Neural cell (in vitro differentiated cells): ENCODE measurements at regions not wholly inside any gene's neighbourhood (a gene's known extent, or its start where the extent isn't known, plus 50 kb on each side); places are given as distances from the start of the nearest gene placed in this dataset.

ENCODE experiments used
- H2AFZ ChIP-seq: fragments of 200-600, 300-800 bp; sonication (generic), shearing (Covaris generic); 2 replicates; pipeline ENCODE4 v1.6.0; 2014; ENCODE audit warnings: low read depth, mild to moderate bottlenecking, antibody characterized with exemption, low read length, moderate library complexity
- H3F3A ChIP-seq: fragments of 200-600 bp; shearing (Covaris generic); 2 replicates; pipeline ENCODE4 v1.6.1; 2016; ENCODE audit warnings: mild to moderate bottlenecking, moderate library complexity, mixed read lengths, antibody characterized with exemption, low read length; ENCODE audit not compliant: insufficient read depth, poor library complexity, severe bottlenecking
- H3K27ac ChIP-seq: fragments of 200-600, 300-800 bp; sonication (generic), shearing (Covaris generic); 2 replicates; pipeline ENCODE4 v1.5.1; 2014; ENCODE audit warnings: mild to moderate bottlenecking, low read length, moderate library complexity
- H3K27me3 ChIP-seq: fragments of 300-800, 200-600 bp; sonication (generic), shearing (Covaris generic); 2 replicates; pipeline ENCODE4 v1.6.0; 2014; ENCODE audit warnings: mild to moderate bottlenecking, low read depth, low read length, moderate library complexity; ENCODE audit not compliant: insufficient read depth
- H3K36me3 ChIP-seq: fragments of 300-800, 200-600 bp; sonication (generic), shearing (Covaris generic); 2 replicates; pipeline ENCODE4 v1.5.1; 2014; ENCODE audit warnings: mild to moderate bottlenecking, antibody characterized with exemption, low read length, moderate library complexity; ENCODE audit not compliant: insufficient read depth
- H3K4me2 ChIP-seq: fragments of 300-800, 200-600 bp; sonication (generic), shearing (Covaris generic); 2 replicates; pipeline ENCODE4 v1.6.0; 2014; ENCODE audit warnings: mild to moderate bottlenecking, low read length
- H3K4me3 ChIP-seq: fragments of 300-800, 200-600 bp; sonication (generic), shearing (Covaris generic); 2 replicates; pipeline ENCODE4 v1.5.1; 2014; ENCODE audit warnings: mild to moderate bottlenecking, low read length, moderate library complexity
- H3K79me2 ChIP-seq: fragments of 200-600 bp; shearing (Covaris generic); replicated peaks from 2 replicates; pipeline ENCODE4 v1.6.0; 2014; ENCODE audit warnings: mild to moderate bottlenecking, low read length, moderate library complexity; ENCODE audit not compliant: insufficient read depth
- H3K9ac ChIP-seq: fragments of 300-800, 200-600 bp; sonication (generic), shearing (Covaris generic); 2 replicates; pipeline ENCODE4 v1.6.1; 2016; ENCODE audit warnings: mild to moderate bottlenecking, low read length, mixed read lengths
- H3K9me2 ChIP-seq: fragments of 200-600 bp; shearing (Covaris generic); 2 replicates; pipeline ENCODE4 v1.6.1; 2016; ENCODE audit warnings: mild to moderate bottlenecking, low read length, mixed read lengths; ENCODE audit not compliant: insufficient read depth
- H3K9me3 ChIP-seq: fragments of 200-600, 300-800 bp; sonication (generic), shearing (Covaris generic); 2 replicates; pipeline ENCODE4 v1.6.1; 2016; ENCODE audit warnings: mild to moderate bottlenecking, mixed run types, low read length, moderate library complexity, mixed read lengths
- H4K20me1 ChIP-seq: fragments of 200-600 bp; shearing (Covaris generic); 2 replicates; pipeline ENCODE4 v1.6.1; 2016; ENCODE audit warnings: mild to moderate bottlenecking, mixed run types; ENCODE audit not compliant: insufficient read depth
- EP300 ChIP-seq: fragments of 450-650 bp; conservative IDR thresholded peaks from 2 replicates; pipeline ENCODE4 v1.6.1; 2014; ENCODE audit warnings: antibody characterized with exemption, mild to moderate bottlenecking, moderate library complexity; ENCODE audit not compliant: poor library complexity, severe bottlenecking
- EZH2 ChIP-seq: fragments of 200-600, 300-800 bp; shearing (Covaris generic), sonication (generic); IDR thresholded peaks from 2 replicates; pipeline ENCODE4 v1.6.1; 2014; ENCODE audit warnings: antibody characterized with exemption, low read length, borderline replicate concordance, mild to moderate bottlenecking; ENCODE audit not compliant: insufficient read depth, poor library complexity, severe bottlenecking
- MXI1 ChIP-seq: fragments of 450-650 bp; conservative IDR thresholded peaks from 2 replicates; pipeline ENCODE4 v1.6.1; 2014; ENCODE audit warnings: antibody characterized with exemption, mild to moderate bottlenecking; ENCODE audit not compliant: poor library complexity, severe bottlenecking
- POLR2AphosphoS5 ChIP-seq: IDR thresholded peaks from 2 replicates; pipeline ENCODE4 v1.6.1; 2012
- RAD21 ChIP-seq: fragments of 450-650 bp; conservative IDR thresholded peaks from 2 replicates; pipeline ENCODE4 v1.6.1; 2014; ENCODE audit warnings: antibody characterized with exemption, mild to moderate bottlenecking, moderate library complexity
- SMC3 ChIP-seq: fragments of 450-650 bp; conservative IDR thresholded peaks from 2 replicates; pipeline ENCODE4 v1.6.1; 2014; ENCODE audit warnings: antibody characterized with exemption, mild to moderate bottlenecking, moderate library complexity; ENCODE audit not compliant: poor library complexity
- TAF1 ChIP-seq: IDR thresholded peaks from 2 replicates; pipeline ENCODE4 v1.6.1; 2012; ENCODE audit warnings: low read depth
- TF ChIP-seq, protein P1 (sequence below): fragments of 450-650 bp; IDR thresholded peaks from 2 replicates; pipeline ENCODE4 v1.5.1; 2014; ENCODE audit warnings: antibody characterized with exemption, mild to moderate bottlenecking, moderate library complexity; ENCODE audit not compliant: poor library complexity, severe bottlenecking
- TF ChIP-seq, protein P2 (sequence below): IDR thresholded peaks from 2 replicates; pipeline ENCODE4 v1.6.1; 2012; ENCODE audit warnings: borderline replicate concordance

DNA sequence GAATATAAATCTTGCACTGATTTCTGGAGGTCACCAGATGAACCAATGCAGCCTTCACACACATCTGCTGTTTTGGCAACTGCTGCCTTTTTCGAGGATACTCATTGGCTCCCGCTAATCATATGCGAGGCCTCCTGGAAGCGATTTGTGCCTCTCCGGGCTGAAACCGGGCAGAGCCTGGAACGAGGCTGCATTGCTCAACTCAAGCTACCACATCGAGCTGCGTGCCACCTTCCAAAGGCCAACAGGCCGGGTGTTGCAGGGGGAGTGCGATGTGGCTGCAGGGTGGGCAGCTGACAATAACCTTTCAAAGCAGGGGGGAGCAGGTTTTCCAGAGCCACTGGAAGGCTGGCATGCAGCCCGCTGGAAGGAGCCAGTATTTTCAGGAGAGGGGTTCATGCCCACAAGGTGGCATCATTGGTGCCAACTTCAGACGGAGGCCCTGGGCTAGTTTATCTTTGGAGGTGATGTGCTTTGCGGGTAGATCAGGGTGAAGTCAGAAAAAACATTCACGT lies 122.6 kb upstream of the IFNGR1 start:
- Histone ChIP-seq H3K9me3 (no peaks in the 10 kb centered on the region), H3K27ac (no peak overlapping the region), H3K79me2 (no peaks in the 10 kb centered on the region), H3K4me3 (no peak overlapping the region), H3K27me3 (no peaks in the 10 kb centered on the region), H3K9ac (no peak overlapping the region), H2AFZ (no peak overlapping the region), H3K4me2 (no peak overlapping the region), H3F3A (no peaks in the 10 kb centered on the region), H4K20me1 (no peaks in the 10 kb centered on the region), H3K9me2 (no peaks in the 10 kb centered on the region), H3K36me3 (no peaks in the 10 kb centered on the region)
- TF ChIP-seq MXI1 (no peak), SMC3 (no peak), POLR2AphosphoS5 (no peak), EP300 (no peak), RAD21 (no peak), TAF1 (no peak), EZH2 (no peak)
- TF ChIP-seq, protein P1, sequence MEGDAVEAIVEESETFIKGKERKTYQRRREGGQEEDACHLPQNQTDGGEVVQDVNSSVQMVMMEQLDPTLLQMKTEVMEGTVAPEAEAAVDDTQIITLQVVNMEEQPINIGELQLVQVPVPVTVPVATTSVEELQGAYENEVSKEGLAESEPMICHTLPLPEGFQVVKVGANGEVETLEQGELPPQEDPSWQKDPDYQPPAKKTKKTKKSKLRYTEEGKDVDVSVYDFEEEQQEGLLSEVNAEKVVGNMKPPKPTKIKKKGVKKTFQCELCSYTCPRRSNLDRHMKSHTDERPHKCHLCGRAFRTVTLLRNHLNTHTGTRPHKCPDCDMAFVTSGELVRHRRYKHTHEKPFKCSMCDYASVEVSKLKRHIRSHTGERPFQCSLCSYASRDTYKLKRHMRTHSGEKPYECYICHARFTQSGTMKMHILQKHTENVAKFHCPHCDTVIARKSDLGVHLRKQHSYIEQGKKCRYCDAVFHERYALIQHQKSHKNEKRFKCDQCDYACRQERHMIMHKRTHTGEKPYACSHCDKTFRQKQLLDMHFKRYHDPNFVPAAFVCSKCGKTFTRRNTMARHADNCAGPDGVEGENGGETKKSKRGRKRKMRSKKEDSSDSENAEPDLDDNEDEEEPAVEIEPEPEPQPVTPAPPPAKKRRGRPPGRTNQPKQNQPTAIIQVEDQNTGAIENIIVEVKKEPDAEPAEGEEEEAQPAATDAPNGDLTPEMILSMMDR, result no peak
- TF ChIP-seq, protein P2, sequence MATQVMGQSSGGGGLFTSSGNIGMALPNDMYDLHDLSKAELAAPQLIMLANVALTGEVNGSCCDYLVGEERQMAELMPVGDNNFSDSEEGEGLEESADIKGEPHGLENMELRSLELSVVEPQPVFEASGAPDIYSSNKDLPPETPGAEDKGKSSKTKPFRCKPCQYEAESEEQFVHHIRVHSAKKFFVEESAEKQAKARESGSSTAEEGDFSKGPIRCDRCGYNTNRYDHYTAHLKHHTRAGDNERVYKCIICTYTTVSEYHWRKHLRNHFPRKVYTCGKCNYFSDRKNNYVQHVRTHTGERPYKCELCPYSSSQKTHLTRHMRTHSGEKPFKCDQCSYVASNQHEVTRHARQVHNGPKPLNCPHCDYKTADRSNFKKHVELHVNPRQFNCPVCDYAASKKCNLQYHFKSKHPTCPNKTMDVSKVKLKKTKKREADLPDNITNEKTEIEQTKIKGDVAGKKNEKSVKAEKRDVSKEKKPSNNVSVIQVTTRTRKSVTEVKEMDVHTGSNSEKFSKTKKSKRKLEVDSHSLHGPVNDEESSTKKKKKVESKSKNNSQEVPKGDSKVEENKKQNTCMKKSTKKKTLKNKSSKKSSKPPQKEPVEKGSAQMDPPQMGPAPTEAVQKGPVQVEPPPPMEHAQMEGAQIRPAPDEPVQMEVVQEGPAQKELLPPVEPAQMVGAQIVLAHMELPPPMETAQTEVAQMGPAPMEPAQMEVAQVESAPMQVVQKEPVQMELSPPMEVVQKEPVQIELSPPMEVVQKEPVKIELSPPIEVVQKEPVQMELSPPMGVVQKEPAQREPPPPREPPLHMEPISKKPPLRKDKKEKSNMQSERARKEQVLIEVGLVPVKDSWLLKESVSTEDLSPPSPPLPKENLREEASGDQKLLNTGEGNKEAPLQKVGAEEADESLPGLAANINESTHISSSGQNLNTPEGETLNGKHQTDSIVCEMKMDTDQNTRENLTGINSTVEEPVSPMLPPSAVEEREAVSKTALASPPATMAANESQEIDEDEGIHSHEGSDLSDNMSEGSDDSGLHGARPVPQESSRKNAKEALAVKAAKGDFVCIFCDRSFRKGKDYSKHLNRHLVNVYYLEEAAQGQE, result no peak

DNA sequence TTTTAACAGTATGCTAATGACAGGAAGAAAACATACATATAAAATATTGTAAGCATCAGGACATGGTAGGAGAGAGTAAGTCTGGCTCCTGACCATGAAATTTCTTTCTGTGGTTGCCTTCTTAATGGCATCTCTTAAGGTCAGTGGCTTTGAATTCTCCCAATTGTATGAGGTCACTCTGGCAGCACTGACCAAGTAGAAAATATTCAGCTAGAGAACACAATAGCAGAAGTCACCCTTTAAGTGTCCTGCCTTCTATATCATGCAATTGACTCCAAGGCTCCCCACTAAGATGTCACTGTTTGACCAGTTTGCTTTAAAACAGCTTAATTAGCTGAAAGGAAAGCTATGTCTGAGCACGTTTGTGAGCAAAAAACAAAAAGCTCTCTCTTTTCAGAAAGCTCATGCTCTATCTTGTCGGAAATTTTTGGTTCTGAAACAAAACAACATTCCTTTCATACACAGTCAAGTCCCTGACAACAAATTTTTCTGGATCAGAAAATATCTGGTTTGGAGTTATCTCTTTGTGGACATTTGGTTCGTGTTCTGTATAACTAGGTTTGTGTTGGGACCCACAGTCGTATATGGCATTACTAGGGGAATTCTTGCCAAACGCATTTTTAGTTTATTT lies 120.9 kb upstream of the IFNGR1 start:
- TF ChIP-seq MXI1 (no peak), EP300 (no peak), EZH2 (no peak), SMC3 (no peak)
- TF ChIP-seq, protein P2, result no peak
- TF ChIP-seq, protein P1, result no peak

More for the DNA sequence above, 120.9 kb upstream of the IFNGR1 start:
- H3F3A ChIP-seq, result no peaks in the 10 kb centered on the region
- H3K27me3 ChIP-seq, result no peaks in the 10 kb centered on the region
- H3K9ac ChIP-seq, result no peak overlapping the region
- H3K27ac ChIP-seq, result no peak overlapping the region
- H2AFZ ChIP-seq, result no peak overlapping the region
- H3K4me3 ChIP-seq, result no peak overlapping the region
- H3K9me2 ChIP-seq, result no peaks in the 10 kb centered on the region
- H3K4me2 ChIP-seq, result no peak overlapping the region
- no peaks in the 10 kb centered on the region for H4K20me1 ChIP-seq
- no peaks in the 10 kb centered on the region for H3K9me3 ChIP-seq
- H3K79me2 ChIP-seq, result no peaks in the 10 kb centered on the region
- no peaks in the 10 kb centered on the region for H3K36me3 ChIP-seq
